ENCODE measurements at regions not wholly inside any gene's neighbourhood (a gene's known extent, or its start where the extent isn't known, plus 50 kb on each side); places are given as distances from the start of the nearest gene placed in this dataset.

- DNase-seq (ENCODE audit: extremely low read depth in 1 of 4, low spot score in 3 of 4) (no peak), ATAC-seq (no peak), FAIRE-seq (no peak)
- Histone ChIP-seq H3K9me1 (ENCODE audit: control insufficient read depth, insufficient read depth, low read length) (no peaks in the 10 kb centered on the region), H3K9me3 (replicated peaks; ENCODE audit: control insufficient read depth, insufficient read depth, low read depth, low read length) (no peaks in the 10 kb centered on the region; the same call in 1 of the 2 replicates), H3K27me3 (ENCODE audit: control insufficient read depth in 2 of 2, insufficient read depth in 2 of 2, low read length in 2 of 2) (no peaks in the 10 kb centered on the region), H3K4me2 (ENCODE audit: insufficient read depth, low read length) (no peak overlapping the region), H3K4me1 (replicated peaks in 1 of 2; ENCODE audit: control insufficient read depth in 2 of 2, insufficient read depth in 2 of 2, low read length in 2 of 2) (no peaks in the 10 kb centered on the region), H3K79me2 (ENCODE audit: control insufficient read depth, insufficient read depth, low read length) (no peaks in the 10 kb centered on the region), H3K9ac (ENCODE audit: insufficient read depth in 1 of 2, low read depth in 2 of 2, low read length in 2 of 2) (no peak overlapping the region), H3K36me3 (ENCODE audit: control insufficient read depth, insufficient read depth, low read length) (no peaks in the 10 kb centered on the region), H4K20me1 (replicated peaks; ENCODE audit: control insufficient read depth, insufficient read depth, low read length) (no peaks in the 10 kb centered on the region), H3K27ac (ENCODE audit: extremely low read depth, low read depth, low read length) (no peak overlapping the region), H3K4me3 (no peak overlapping the region), H2AFZ (ENCODE audit: low read depth, low read length) (no peak overlapping the region)
- BruUV-seq (replicated peaks) = no TSS peak
- POLR2A ChIA-PET = no interaction called here
- in situ Hi-C loops (cut with MboI) = no loop called here
- CTCF ChIA-PET (ENCODE audit: low intra/inter-chr PET ratio) = no interaction called here
- intact Hi-C loops (cut with micrococcal nuclease) = no loop called here
- WGBS (ENCODE audit: insufficient coverage, low coverage, missing lambda C conversion rate) = 0% methylated on average over 4 of the region's 4 CpGs
- TF ChIP-seq ZBTB1 (CRISPR knock-in tag; IDR thresholded peaks at IDR 0.05; ENCODE audit: borderline replicate concordance, low read depth) (no peak), ZBTB34 (CRISPR knock-in tag; IDR thresholded peaks at IDR 0.05) (no peak), ZNF134 (CRISPR knock-in tag; conservative IDR thresholded peaks at IDR 0.05) (no peak), GTF2F1 (IDR thresholded peaks at IDR 0.05; ENCODE audit: low read depth, low read length) (no peak), ZBTB33 (CRISPR knock-in tag; IDR thresholded peaks at IDR 0.05) (no peak), ZNF280A (IDR thresholded peaks at IDR 0.05; ENCODE audit: low read depth, partially characterized antibody) (no peak), ZFP30 (CRISPR knock-in tag; IDR thresholded peaks at IDR 0.05; ENCODE audit: borderline replicate concordance) (no peak), ILK (tag; IDR thresholded peaks at IDR 0.05; ENCODE audit: borderline replicate concordance, low read depth) (no peak), ZFPM2 (CRISPR knock-in tag; IDR thresholded peaks at IDR 0.05) (no peak), MXI1 (IDR thresholded peaks at IDR 0.05; ENCODE audit: low read depth, low read length) (no peak), ZNF639 (CRISPR knock-in tag; conservative IDR thresholded peaks at IDR 0.05 in 1 of 2, IDR thresholded peaks at IDR 0.05 in 1 of 2) (no peak), SRF (CRISPR knock-in tag; IDR thresholded peaks at IDR 0.05) (no peak), DMBX1 (CRISPR knock-in tag; IDR thresholded peaks at IDR 0.05; ENCODE audit: borderline replicate concordance) (no peak), PHF8 (IDR thresholded peaks at IDR 0.05; ENCODE audit: borderline replicate concordance, low read length) (no peak)
Observed at GRCh38 chr21:27816301-27816700, 849.4 kb upstream of the ADAMTS5 start.
